Aorta (tissue), 5 donors: ENCODE measurements at regions not wholly inside any gene's neighbourhood (a gene's known extent, or its start where the extent isn't known, plus 50 kb on each side); places are given as distances from the start of the nearest gene placed in this dataset.

Source experiments
- ATAC-seq: fragments of 200-7000 bp; cut with Tn5 transposase; one replicate; pipeline ENCODE4 v1.9.1; 2022; ENCODE audit warnings: moderate library complexity; ENCODE audit not compliant: low FRiP score
- DNase-seq, 2 donors: peaks; one replicate each; pipeline ENCODE4 v3.0.0-alpha.2; 2020
- H3K27ac ChIP-seq, 2 donors: one replicate each; pipeline ENCODE4 v1.5.1; 2013; ENCODE audit warnings: low read length in 2 of 2, mild to moderate bottlenecking in 2 of 2, moderate library complexity in 2 of 2, control low read depth in 1 of 2, inconsistent platforms in 1 of 2, low read depth in 1 of 2
- H3K27me3 ChIP-seq, 2 donors: one replicate each; pipeline ENCODE4 v1.6.1; 2013; ENCODE audit warnings: control low read depth in 1 of 2, low read length in 1 of 2, mild to moderate bottlenecking in 1 of 2, moderate library complexity in 1 of 2; ENCODE audit not compliant: insufficient read depth in 2 of 2, control insufficient read depth in 1 of 2
- H3K36me3 ChIP-seq, 2 donors: one replicate each; pipeline ENCODE4 v1.6.1; 2013; ENCODE audit warnings: control low read depth in 1 of 2, low read length in 1 of 2, mild to moderate bottlenecking in 1 of 2; ENCODE audit not compliant: insufficient read depth in 2 of 2, control insufficient read depth in 1 of 2
- H3K4me1 ChIP-seq, 2 donors: one replicate each; pipeline ENCODE4 v1.6.1; 2013; ENCODE audit warnings: low read length in 2 of 2, control low read depth in 1 of 2, mild to moderate bottlenecking in 1 of 2, moderate library complexity in 1 of 2; ENCODE audit not compliant: insufficient read depth in 2 of 2, control insufficient read depth in 1 of 2
- H3K4me3 ChIP-seq, 2 donors: one replicate each; pipeline ENCODE4 v1.5.1; 2013; ENCODE audit warnings: low read length in 2 of 2, control low read depth in 1 of 2, mild to moderate bottlenecking in 1 of 2
- H3K9me3 ChIP-seq: one replicate; pipeline ENCODE4 v1.6.1; 2013; ENCODE audit warnings: mild to moderate bottlenecking, low read length; ENCODE audit not compliant: control insufficient read depth
- WGBS, 2 donors: extraction: QIAGEN DNeasy Blood & Tissue Kit; methylation state at CpG; one replicate each; pipeline ENCODE4 v1.1.7; 2013; 5-methylcytosine and 5-hydroxymethylcytosine counted together
- intact Hi-C, 2 donors: fragments of 100-400 bp; cut with DNase I; formaldehyde crosslinking; loops; one replicate each; pipeline versions ENCODE4 v1.14.2 to v1.15.0; 2022
- donor health status: healthy with polysubstance abuse.
- donor health status: Bipolar disorder and iron deficiency.
- donor health status: DM: no; HTN: no; CAD: no.
- donor health status: DM: no; HTN: no; CAD: no.
- donor health status: DM: yes; HTN: yes; CAD: no.

GRCh38 chr2:16296038-16296290, 355.6 kb downstream of the MYCN start:
- no peak overlapping the region for H3K27ac ChIP-seq
- H3K9me3 ChIP-seq: peaks cover 4% of the 10 kb centered on the region
- H3K27me3 ChIP-seq: no peaks in the 10 kb centered on the region
- DNase-seq (no peak), ATAC-seq (no peak)
- 72 to 74% methylated on average over 6 of the region's 6 CpGs for WGBS, 2 donors
- no peaks in the 10 kb centered on the region for H3K36me3 ChIP-seq
- no peak overlapping the region for H3K4me3 ChIP-seq
- no peaks in the 10 kb centered on the region for H3K4me1 ChIP-seq
- intact Hi-C loops: no loop called here

- Histone ChIP-seq H3K4me1 (no peaks in the 10 kb centered on the region), H3K36me3 (no peaks in the 10 kb centered on the region), H3K27ac (no peak overlapping the region), H3K4me3 (no peak overlapping the region), H3K27me3 (no peaks in the 10 kb centered on the region), H3K9me3 (peaks cover 4% of the 10 kb centered on the region)
- no peak for ATAC-seq
- DNase-seq: no peak
- 83 to 89% methylated on average over 7 of the region's 7 CpGs for WGBS, 2 donors
- intact Hi-C loops: no loop called here
These were observed 354.4 kb downstream of the MYCN start for GRCh38 chr2:16294791-16295190.

- DNase-seq (no peak), ATAC-seq (no peak)
- Histone ChIP-seq H3K27ac (no peak overlapping the region), H3K4me3 (no peak overlapping the region), H3K36me3 (no peaks in the 10 kb centered on the region), H3K9me3 (peaks cover 2% of the 10 kb centered on the region), H3K27me3 (no peaks in the 10 kb centered on the region), H3K4me1 (no peaks in the 10 kb centered on the region)
- 73 to 81% methylated on average over 1 of the region's 1 CpG for WGBS, 2 donors
- intact Hi-C loops: no loop called here
These were observed 353.5 kb downstream of the MYCN start for GRCh38 chr2:16293871-16294270.

GRCh38 chr2:16293398-16293797, 353.0 kb downstream of the MYCN start:
- ATAC-seq: no peak

GRCh38 chr2:16291731-16292550, 351.6 kb downstream of the MYCN start:
- intact Hi-C loops: no loop called here
- no peaks in the 10 kb centered on the region for H3K9me3 ChIP-seq
- DNase-seq (no peak), ATAC-seq (no peak)
- H3K27me3 ChIP-seq: no peaks in the 10 kb centered on the region
- no peaks in the 10 kb centered on the region for H3K4me1 ChIP-seq
- no peaks in the 10 kb centered on the region for H3K36me3 ChIP-seq
- 86 to 88% methylated on average over 7 of the region's 7 CpGs for WGBS, 2 donors
- H3K4me3 ChIP-seq: no peak overlapping the region
- H3K27ac ChIP-seq: no peak overlapping the region

More at GRCh38 chr2:16293398-16293797, 353.0 kb downstream of the MYCN start:
- no peaks in the 10 kb centered on the region for H3K9me3 ChIP-seq
- H3K36me3 ChIP-seq: no peaks in the 10 kb centered on the region
- no peak overlapping the region for H3K27ac ChIP-seq
- intact Hi-C loops: no loop called here
- WGBS, 2 donors: 31 to 33% methylated on average over 6 of the region's 6 CpGs
- H3K4me1 ChIP-seq: no peaks in the 10 kb centered on the region
- DNase-seq: no peak
- no peak overlapping the region for H3K4me3 ChIP-seq
- H3K27me3 ChIP-seq: no peaks in the 10 kb centered on the region

GRCh38 chr2:16291226-16291625, 350.9 kb downstream of the MYCN start:
- H3K4me1 ChIP-seq: no peaks in the 10 kb centered on the region
- WGBS, 2 donors: 85 to 86% methylated on average over 4 of the region's 4 CpGs
- DNase-seq: no peak
- H3K27ac ChIP-seq: no peak overlapping the region
- ATAC-seq: no peak
- intact Hi-C loops: no loop called here
- no peaks in the 10 kb centered on the region for H3K36me3 ChIP-seq
- no peaks in the 10 kb centered on the region for H3K9me3 ChIP-seq
- H3K4me3 ChIP-seq: no peak overlapping the region
- no peaks in the 10 kb centered on the region for H3K27me3 ChIP-seq

GRCh38 chr2:16290311-16291020, 350.1 kb downstream of the MYCN start:
- no peaks in the 10 kb centered on the region for H3K36me3 ChIP-seq
- H3K9me3 ChIP-seq: no peaks in the 10 kb centered on the region
- H3K4me1 ChIP-seq: no peaks in the 10 kb centered on the region
- intact Hi-C loops: no loop called here
- H3K27ac ChIP-seq: no peak overlapping the region
- DNase-seq (no peak), ATAC-seq (no peak)
- no peak overlapping the region for H3K4me3 ChIP-seq
- no peaks in the 10 kb centered on the region for H3K27me3 ChIP-seq
- WGBS, 2 donors: 63 to 64% methylated on average over 8 of the region's 8 CpGs

- Histone ChIP-seq H3K4me1 (no peaks in the 10 kb centered on the region), H3K27me3 (peaks cover 0 to 3% of the 10 kb centered on the region in 2 donors), H3K9me3 (no peaks in the 10 kb centered on the region), H3K27ac (no peak overlapping the region), H3K36me3 (no peaks in the 10 kb centered on the region), H3K4me3 (no peak overlapping the region)
- DNase-seq (no peak), ATAC-seq (no peak)
- intact Hi-C loops: loop anchor here in 1 of 2 donors (10.0 kb wide), 1 partner anchor 654 kb away; no protein-coding TSS in a partner anchor
- 70 to 74% methylated on average over 3 of the region's 3 CpGs for WGBS, 2 donors
These were observed 348.2 kb downstream of the MYCN start for GRCh38 chr2:16288371-16289112.
